ENCODE measurements at regions not wholly inside any gene's neighbourhood (a gene's known extent, or its start where the extent isn't known, plus 50 kb on each side); places are given as distances from the start of the nearest gene placed in this dataset.

GRCh38 chr1:56171670-56172069, 407.7 kb downstream of the PLPP3 start:
- intact Hi-C loops (cut with DNase I; ENCODE audit: low total_unique reads) = no loop called here
- WGBS, 2 donors = 92 to 93% methylated on average over 1 of the region's 1 CpG
- TF ChIP-seq POLR2A (IDR thresholded peaks at IDR 0.05) = no peak
- TF ChIP-seq CTCF (IDR thresholded peaks at IDR 0.05) = no peak
- H3K4me3 ChIP-seq (ENCODE audit: low read depth, poor library complexity, severe bottlenecking) = no peak overlapping the region
- DNase-seq (ENCODE audit: low spot score in 2 of 2) = no peak

GRCh38 chr1:56170784-56171320, 408.5 kb downstream of the PLPP3 start:
- no peak for DNase-seq (ENCODE audit: low spot score in 2 of 2)
- no peak for TF ChIP-seq POLR2A (IDR thresholded peaks at IDR 0.05)
- no peak for TF ChIP-seq CTCF (IDR thresholded peaks at IDR 0.05)
- intact Hi-C loops (cut with DNase I; ENCODE audit: low total_unique reads) = no loop called here
- no peak overlapping the region for H3K4me3 ChIP-seq (ENCODE audit: low read depth, poor library complexity, severe bottlenecking)
- WGBS, 2 donors = 77 to 87% methylated on average over 4 of the region's 4 CpGs

- TF ChIP-seq CTCF (IDR thresholded peaks at IDR 0.05) = no peak
- no peak for TF ChIP-seq POLR2A (IDR thresholded peaks at IDR 0.05)
- DNase-seq (ENCODE audit: low spot score in 2 of 2) = no peak
- intact Hi-C loops (cut with DNase I; ENCODE audit: low total_unique reads) = no loop called here
- WGBS, 2 donors = 34 to 44% methylated on average over 1 of the region's 1 CpG
- H3K4me3 ChIP-seq (ENCODE audit: low read depth, poor library complexity, severe bottlenecking) = no peak overlapping the region
Measured at GRCh38 chr1:56169856-56170255, 409.5 kb downstream of the PLPP3 start.

GRCh38 chr1:56168176-56168575, 411.2 kb downstream of the PLPP3 start:
- no peak for DNase-seq (ENCODE audit: low spot score in 2 of 2)
- TF ChIP-seq POLR2A (IDR thresholded peaks at IDR 0.05) (no peak), CTCF (IDR thresholded peaks at IDR 0.05) (no peak)
- intact Hi-C loops (cut with DNase I; ENCODE audit: low total_unique reads) = no loop called here
- 79 to 87% methylated on average over 2 of the region's 2 CpGs for WGBS, 2 donors
- H3K4me3 ChIP-seq (ENCODE audit: low read depth, poor library complexity, severe bottlenecking) = no peak overlapping the region

- TF ChIP-seq POLR2A (IDR thresholded peaks at IDR 0.05) = no peak
- TF ChIP-seq CTCF (IDR thresholded peaks at IDR 0.05) = no peak
- 79 to 82% methylated on average over 3 of the region's 3 CpGs for WGBS, 2 donors
- intact Hi-C loops (cut with DNase I; ENCODE audit: low total_unique reads) = no loop called here
Measured at GRCh38 chr1:56167596-56167995, 411.8 kb downstream of the PLPP3 start.

GRCh38 chr1:56160773-56161315, 418.5 kb downstream of the PLPP3 start:
- no peak overlapping the region for H3K4me3 ChIP-seq (ENCODE audit: low read depth, poor library complexity, severe bottlenecking)
- no peak for DNase-seq (ENCODE audit: low spot score in 2 of 2)
- no peak for TF ChIP-seq POLR2A (IDR thresholded peaks at IDR 0.05)
- no peak for TF ChIP-seq CTCF (IDR thresholded peaks at IDR 0.05)
- intact Hi-C loops (cut with DNase I; ENCODE audit: low total_unique reads) = no loop called here
- 52 to 60% methylated on average over 6 of the region's 6 CpGs for WGBS, 2 donors

More at GRCh38 chr1:56167596-56167995, 411.8 kb downstream of the PLPP3 start:
- no peak for DNase-seq (ENCODE audit: low spot score in 2 of 2)
- H3K4me3 ChIP-seq (ENCODE audit: low read depth, poor library complexity, severe bottlenecking) = no peak overlapping the region

All from lower leg skin (tissue), 4 donors.